Activated CD8-positive, alpha-beta T cell treated with anti-CD3 and anti-CD28 coated beads for 36 hours (primary cell): ENCODE measurements at regions not wholly inside any gene's neighbourhood (a gene's known extent, or its start where the extent isn't known, plus 50 kb on each side); places are given as distances from the start of the nearest gene placed in this dataset.

Source experiments
- ATAC-seq: fragments of 200-7000 bp; cut with Tn5 transposase; one replicate; pipeline ENCODE4 v1.10.0; 2021; ENCODE audit warnings: mild to moderate bottlenecking, moderate library complexity
- CTCF ChIA-PET: fragments of 350-600 bp; sonication (Branson Sonifier 250); formaldehyde crosslinking; loops from one replicate; lab custom pipeline; 2021; ENCODE audit warnings: antibody characterized with exemption; lab: Charles Lee
- POLR2A ChIA-PET: fragments of 350-600 bp; sonication (Branson Sonifier 250); formaldehyde crosslinking; loops from one replicate; lab custom pipeline; 2021; ENCODE audit warnings: antibody characterized with exemption; lab: Charles Lee
- DNase-seq: peaks from one replicate; pipeline ENCODE4 v3.0.0-alpha.2; 2020
- H3K27ac Mint-ChIP-seq: one replicate; pipeline ENCODE4 v1.8.0; 2021; ENCODE audit warnings: mild to moderate bottlenecking, mixed read lengths
- H3K27me3 Mint-ChIP-seq: one replicate; pipeline ENCODE4 v1.8.0; 2021; ENCODE audit warnings: mixed read lengths
- H3K36me3 Mint-ChIP-seq: one replicate; pipeline ENCODE4 v1.8.0; 2021; ENCODE audit warnings: low read depth, mixed read lengths
- H3K4me1 Mint-ChIP-seq: one replicate; pipeline ENCODE4 v1.8.0; 2021; ENCODE audit warnings: low read depth, mixed read lengths
- H3K4me3 Mint-ChIP-seq: one replicate; pipeline ENCODE4 v1.8.0; 2021; ENCODE audit warnings: mild to moderate bottlenecking, moderate library complexity, mixed read lengths
- H3K9me3 Mint-ChIP-seq: one replicate; pipeline ENCODE4 v1.8.0; 2021; ENCODE audit warnings: mixed read lengths
- intact Hi-C: fragments of 100-400 bp; cut with micrococcal nuclease; formaldehyde crosslinking; loops from one replicate; pipeline ENCODE4 v1.10.0; 2022
- TF ChIP-seq, protein P1 (sequence below): fragments of 200-600 bp; IDR thresholded peaks from one replicate; pipeline ENCODE4 v1.8.0; 2022; ENCODE audit warnings: antibody characterized with exemption, mild to moderate bottlenecking

DNA sequence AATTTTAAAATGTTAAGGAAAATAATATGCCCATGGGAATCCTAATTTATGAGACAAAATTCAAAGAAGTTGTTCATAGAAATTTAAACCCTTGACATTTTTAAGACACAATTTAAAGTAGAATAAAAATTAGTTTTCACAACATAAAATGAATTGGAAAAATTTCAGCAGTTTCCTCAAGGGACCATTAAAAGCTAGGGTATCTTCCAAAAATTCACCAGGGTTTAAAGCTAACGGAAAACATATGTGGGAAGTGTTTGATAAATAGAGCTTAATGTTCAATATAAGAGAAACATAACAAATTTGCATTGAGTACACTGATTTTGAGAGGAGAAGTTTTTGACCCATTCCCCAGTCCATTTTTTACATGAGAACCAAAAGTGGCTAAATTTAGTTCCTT is 228.9 kb upstream of the TTC29 start:
- no peak overlapping the region for H3K4me3 Mint-ChIP-seq
- DNase-seq = no peak
- H3K4me1 Mint-ChIP-seq = no peaks in the 10 kb centered on the region
- no peak for ATAC-seq
- H3K27me3 Mint-ChIP-seq = no peaks in the 10 kb centered on the region
- TF ChIP-seq, protein P1, sequence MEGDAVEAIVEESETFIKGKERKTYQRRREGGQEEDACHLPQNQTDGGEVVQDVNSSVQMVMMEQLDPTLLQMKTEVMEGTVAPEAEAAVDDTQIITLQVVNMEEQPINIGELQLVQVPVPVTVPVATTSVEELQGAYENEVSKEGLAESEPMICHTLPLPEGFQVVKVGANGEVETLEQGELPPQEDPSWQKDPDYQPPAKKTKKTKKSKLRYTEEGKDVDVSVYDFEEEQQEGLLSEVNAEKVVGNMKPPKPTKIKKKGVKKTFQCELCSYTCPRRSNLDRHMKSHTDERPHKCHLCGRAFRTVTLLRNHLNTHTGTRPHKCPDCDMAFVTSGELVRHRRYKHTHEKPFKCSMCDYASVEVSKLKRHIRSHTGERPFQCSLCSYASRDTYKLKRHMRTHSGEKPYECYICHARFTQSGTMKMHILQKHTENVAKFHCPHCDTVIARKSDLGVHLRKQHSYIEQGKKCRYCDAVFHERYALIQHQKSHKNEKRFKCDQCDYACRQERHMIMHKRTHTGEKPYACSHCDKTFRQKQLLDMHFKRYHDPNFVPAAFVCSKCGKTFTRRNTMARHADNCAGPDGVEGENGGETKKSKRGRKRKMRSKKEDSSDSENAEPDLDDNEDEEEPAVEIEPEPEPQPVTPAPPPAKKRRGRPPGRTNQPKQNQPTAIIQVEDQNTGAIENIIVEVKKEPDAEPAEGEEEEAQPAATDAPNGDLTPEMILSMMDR = no peak
- no peaks in the 10 kb centered on the region for H3K36me3 Mint-ChIP-seq
- no peaks in the 10 kb centered on the region for H3K9me3 Mint-ChIP-seq
- ChIA-PET POLR2A (no interaction called here), CTCF (no interaction called here)
- intact Hi-C loops = no loop called here
- no peak overlapping the region for H3K27ac Mint-ChIP-seq

DNA sequence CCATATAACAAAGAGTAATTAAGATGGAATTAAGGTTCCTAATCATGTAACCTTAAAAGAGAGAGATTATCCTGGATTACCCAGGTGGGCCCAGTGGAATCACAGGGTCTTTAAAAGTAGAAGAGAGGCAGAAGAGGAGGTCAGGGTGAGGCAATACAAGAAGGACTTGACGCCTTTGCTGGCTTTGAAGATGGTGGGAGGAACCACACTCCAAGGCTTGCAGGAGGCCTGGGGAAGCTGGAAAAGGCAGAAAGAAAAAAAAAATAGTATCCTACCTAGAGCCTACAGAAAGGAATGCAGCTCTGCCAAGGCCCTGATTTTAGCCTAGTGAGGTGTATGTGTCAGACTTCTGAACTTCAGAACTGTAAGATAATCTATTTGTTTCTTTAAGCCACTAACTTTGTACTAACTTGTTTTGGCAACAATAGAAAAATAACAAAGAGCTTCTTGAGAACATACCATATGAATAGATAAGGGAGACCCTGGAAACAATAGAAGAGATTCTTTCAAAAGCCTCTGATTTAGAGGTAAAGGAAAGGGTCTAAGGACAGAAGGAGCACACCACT is 229.9 kb upstream of the TTC29 start:
- no peak for DNase-seq
- no peak overlapping the region for H3K4me3 Mint-ChIP-seq

DNA sequence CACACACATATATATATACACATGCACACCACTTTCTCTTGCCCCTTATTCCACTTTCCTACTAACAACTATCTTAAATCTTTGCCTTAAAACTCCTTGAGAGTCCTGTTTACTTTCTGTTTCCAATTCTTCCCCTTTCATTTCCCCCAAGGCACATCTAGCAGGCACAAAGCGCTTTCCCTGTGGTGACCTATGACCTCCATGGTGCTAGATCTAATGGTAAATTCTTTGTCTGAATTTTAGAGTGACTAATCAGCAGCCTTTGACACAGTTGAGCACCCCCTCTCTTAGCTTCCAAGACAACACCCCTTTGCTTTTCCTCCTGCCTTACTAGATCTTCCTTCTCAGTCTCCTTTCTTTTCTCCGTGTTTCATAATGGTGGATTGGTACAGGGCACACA is 236.4 kb upstream of the TTC29 start:
- Mint-ChIP-seq H3K4me3 (no peak overlapping the region), H3K27ac (no peak overlapping the region), H3K27me3 (no peaks in the 10 kb centered on the region), H3K4me1 (no peaks in the 10 kb centered on the region), H3K9me3 (no peaks in the 10 kb centered on the region), H3K36me3 (no peaks in the 10 kb centered on the region)
- CTCF ChIA-PET = no interaction called here
- DNase-seq (no peak), ATAC-seq (no peak)
- intact Hi-C loops = no loop called here
- POLR2A ChIA-PET = no interaction called here
- TF ChIP-seq, protein P1 = no peak

More for the DNA sequence above, 229.9 kb upstream of the TTC29 start:
- Mint-ChIP-seq H3K36me3 (no peaks in the 10 kb centered on the region), H3K27ac (no peak overlapping the region), H3K27me3 (no peaks in the 10 kb centered on the region), H3K9me3 (no peaks in the 10 kb centered on the region), H3K4me1 (no peaks in the 10 kb centered on the region)
- ATAC-seq = no peak
- POLR2A ChIA-PET = no interaction called here
- TF ChIP-seq, protein P1 = no peak
- CTCF ChIA-PET = no interaction called here
- intact Hi-C loops = no loop called here

DNA sequence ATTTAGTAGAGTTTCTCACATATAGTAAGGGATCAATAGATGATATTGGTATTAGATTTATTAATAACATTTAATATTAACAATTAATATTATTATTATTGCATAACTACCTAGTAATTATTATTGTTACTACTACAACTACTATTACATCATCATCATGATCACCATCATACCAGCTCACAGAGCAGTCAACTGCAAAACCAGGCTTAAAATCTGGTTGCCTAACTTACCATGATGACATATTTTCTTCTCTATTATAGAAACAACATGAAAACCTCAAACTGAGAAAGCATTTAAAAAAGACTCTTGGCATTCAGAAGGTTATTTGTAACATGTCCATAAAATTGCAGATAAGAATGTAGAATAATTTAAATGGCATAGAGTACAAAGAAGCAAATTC is 247.0 kb upstream of the TTC29 start:
- peaks cover under 1% of the 10 kb centered on the region for H3K27me3 Mint-ChIP-seq
- intact Hi-C loops = no loop called here
- ChIA-PET CTCF (no interaction called here), POLR2A (no interaction called here)
- no peak for ATAC-seq
- TF ChIP-seq, protein P1 = no peak
- H3K9me3 Mint-ChIP-seq = no peaks in the 10 kb centered on the region
- no peak for DNase-seq
- no peaks in the 10 kb centered on the region for H3K36me3 Mint-ChIP-seq
- no peak overlapping the region for H3K4me3 Mint-ChIP-seq
- H3K4me1 Mint-ChIP-seq = no peaks in the 10 kb centered on the region
- H3K27ac Mint-ChIP-seq = no peak overlapping the region

DNA sequence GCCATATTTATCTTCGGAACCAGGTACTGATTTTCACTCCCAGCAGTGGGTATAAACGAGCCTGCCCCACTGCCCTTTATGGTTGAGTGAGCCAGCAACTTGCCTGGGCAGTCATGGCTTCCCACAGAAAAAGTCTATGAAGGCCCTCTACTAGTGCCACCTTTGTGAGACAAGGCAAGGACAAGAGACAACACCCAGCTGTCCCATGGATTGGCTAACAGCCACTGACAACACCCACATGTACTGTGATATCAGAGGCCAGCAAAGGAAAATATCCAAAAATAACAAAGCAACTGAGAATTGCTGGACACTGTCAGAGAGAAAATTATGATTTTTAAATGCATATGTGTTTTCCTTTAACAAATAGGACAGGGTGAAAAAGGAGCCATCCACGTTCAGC is 248.4 kb upstream of the TTC29 start:
- Mint-ChIP-seq H3K9me3 (no peaks in the 10 kb centered on the region), H3K27ac (no peak overlapping the region), H3K4me3 (no peak overlapping the region), H3K4me1 (no peaks in the 10 kb centered on the region), H3K36me3 (no peaks in the 10 kb centered on the region), H3K27me3 (peaks cover 3% of the 10 kb centered on the region)
- TF ChIP-seq, protein P1 = no peak
- ChIA-PET CTCF (no interaction called here), POLR2A (no interaction called here)
- intact Hi-C loops = no loop called here
- no peak for ATAC-seq
- DNase-seq = no peak
